Stimulated activated CD8-positive, alpha-beta memory T cell treated with anti-CD3 and anti-CD28 coated beads, Interleukin-15, amount 100 ng/mL, for 4 hours (primary cell): ENCODE measurements at regions not wholly inside any gene's neighbourhood (a gene's known extent, or its start where the extent isn't known, plus 50 kb on each side); places are given as distances from the start of the nearest gene placed in this dataset.
"Not testable (repeated sequence)": the region's sequence is repeated elsewhere in the genome, so short reads cannot be mapped to it uniquely, and the experiment has no call there.

Experiments used
- DNase-seq, 2 donors: peaks; one replicate each; pipeline ENCODE4 v3.0.0-alpha.2; 2020; ENCODE audit warnings: low read depth in 2 of 2

DNA sequence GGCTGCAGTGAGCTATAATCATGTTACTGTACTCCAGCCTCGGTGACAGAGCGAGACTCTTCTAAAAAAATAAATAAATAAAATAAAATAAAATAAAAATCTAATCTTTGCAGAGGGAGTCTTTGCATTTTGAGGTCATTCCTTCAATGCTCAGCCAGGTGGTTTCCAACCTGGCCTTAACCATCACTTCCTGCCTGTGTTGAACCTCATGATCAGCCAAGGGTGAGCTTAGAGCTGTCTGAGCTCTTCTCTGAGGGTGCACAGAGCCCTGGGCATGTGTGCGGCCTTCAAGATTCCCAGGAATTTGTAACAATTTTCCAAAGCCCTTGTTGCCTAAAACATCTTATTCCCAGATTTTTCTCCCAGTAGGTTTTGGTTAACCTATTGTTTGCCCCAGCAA lies 94.3 kb downstream of the KCNJ12 start:
- DNase-seq = not testable (repeated sequence)

DNA sequence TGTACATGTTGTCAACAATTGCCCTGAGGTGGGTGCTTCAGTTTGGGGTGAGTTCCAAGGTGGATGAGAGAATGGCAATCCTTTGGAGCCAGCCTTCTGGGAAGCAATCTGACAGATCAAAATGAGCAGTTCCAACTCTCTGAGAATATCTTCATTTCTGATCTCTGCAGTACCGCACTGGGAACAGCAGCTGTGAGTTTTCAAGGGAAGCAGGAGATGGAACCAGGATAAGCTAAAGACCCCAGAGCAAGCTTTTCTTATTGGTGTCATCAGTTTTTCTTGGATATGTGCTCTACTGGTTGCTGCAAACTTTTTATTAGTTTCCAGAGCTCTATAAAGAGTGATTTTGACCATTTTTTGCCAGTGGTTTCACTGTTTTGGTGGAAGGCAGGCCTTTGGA lies 94.7 kb downstream of the KCNJ12 start:
- DNase-seq = no peak

DNA sequence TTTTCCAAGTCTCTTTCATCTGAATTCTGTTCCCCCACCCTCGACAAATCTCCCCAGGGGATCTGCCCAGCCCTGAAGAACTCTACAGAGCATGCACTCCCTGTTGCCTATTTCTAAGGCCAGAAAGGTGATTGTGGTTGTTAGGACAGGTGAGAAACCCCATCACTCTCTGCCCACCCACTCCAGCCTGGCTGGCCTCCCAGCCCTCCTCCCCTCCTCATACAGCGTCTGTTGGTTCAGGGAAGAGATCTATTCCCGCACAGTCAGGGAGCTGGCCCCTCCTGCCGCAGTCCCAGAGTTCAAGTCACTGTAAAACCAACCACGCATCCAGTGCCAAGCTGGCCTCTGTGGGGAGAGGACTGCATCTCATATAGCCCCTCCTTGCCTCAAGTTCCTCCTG lies 98.7 kb downstream of the KCNJ12 start:
- no peak for DNase-seq

DNA sequence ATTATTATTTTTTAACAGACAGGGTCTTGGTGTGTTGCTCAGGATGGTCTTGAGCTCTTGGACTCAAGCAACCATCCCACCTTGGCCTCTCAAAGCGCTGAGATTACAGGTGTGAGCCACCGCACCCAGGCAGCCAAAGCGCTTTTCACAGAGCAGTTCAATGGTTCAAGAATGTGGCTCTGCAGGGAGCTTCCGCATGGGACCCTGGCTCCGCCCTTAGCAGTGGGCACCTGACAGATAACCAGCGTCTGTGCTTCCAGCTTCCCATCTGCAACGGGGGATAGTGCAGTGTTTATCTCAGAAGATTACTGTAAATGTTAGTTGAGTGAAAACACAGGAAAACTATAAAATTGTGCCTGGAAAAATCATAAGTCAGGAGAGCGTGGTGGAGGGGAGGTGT lies 99.4 kb downstream of the KCNJ12 start:
- DNase-seq = no peak

DNA sequence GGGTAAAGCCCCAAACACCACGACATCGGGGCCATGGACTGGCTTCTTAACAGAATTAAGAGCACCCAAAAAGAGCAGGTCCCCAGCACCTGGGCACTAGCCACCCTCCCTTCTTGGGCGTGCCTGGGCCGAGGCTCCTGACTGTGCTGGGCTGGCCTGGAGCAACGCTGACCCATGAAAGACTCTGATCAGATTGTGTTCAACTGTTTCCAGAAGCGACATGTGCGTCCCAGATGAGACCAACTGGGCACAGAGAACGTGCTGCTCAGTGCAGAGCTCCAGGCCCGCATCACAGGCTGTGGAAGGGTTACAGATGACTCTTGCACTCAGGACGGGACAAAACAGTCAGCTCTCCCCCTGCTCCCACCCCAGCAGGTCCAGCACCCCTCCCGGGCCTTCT lies 100.7 kb downstream of the KCNJ12 start:
- DNase-seq = no peak

DNA sequence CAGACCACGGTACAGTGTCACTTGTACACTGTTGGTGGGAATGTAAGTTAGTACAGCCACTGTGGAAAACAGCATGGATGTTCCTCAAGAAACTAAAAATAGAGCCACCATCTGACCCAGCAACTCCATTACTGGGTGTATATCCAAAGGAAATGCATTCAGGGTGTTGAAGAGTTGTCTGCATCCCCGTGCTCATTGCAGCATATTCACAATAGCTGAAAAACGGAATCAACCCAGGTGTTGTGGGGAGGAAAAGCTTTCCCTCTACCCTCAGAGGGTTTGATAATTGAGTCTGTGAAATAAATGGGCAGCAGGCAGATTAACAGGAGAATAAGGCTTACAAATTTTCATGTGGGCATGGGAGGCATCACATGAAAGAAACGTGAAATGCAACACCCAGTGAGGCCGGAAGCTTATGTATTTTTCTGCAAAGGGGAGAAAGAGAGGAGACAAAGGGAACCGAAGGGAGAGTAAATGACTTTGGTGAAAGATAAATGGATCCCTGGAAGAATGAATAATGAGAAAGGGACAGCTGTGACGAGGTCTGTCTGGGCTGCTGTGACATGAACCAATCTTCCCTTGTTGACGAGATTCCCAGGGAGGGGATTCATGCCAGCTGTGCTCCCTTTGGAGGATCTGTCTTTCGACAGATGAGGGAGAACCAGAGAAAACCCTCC lies 106.2 kb downstream of the KCNJ12 start:
- DNase-seq = no peak

DNA sequence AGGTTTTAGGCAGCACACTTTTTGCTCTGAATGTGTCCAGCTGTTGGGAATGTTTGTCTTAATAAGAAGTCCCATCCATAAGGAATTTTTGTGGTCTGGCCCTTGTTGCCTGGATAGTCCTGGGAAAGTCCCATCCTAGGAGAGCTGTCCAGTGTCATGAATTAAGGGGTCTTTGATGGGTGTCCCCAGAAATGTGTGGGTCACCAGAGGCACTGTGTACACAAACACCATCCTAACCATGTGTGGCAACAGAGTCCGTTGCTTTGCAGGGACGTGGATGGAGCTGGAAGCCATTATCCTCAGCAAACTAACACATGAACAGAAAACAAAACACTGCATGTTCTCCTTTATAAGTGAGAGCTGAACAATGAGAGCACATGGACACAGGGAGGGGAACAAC lies 111.9 kb downstream of the KCNJ12 start:
- not testable (repeated sequence) for DNase-seq

DNA sequence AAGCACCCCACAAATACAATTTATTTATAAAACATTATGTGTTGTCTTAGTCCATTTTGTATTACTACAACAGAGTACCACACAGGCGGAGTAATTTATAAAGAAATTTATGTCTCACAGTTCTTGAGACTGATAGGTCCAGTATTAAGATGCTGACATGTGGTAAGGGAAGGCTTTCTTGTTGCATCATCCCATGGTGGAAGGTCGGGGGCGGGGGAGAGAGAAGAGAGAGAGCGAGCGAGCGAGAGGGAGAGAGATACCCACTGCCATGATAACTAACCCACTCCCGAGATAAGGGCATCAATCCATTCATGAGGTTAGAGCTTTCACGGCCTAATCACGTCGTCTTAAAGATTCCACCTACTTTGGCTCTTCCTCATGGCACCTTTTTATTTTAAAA lies 117.8 kb downstream of the KCNJ12 start:
- no peak for DNase-seq

DNA sequence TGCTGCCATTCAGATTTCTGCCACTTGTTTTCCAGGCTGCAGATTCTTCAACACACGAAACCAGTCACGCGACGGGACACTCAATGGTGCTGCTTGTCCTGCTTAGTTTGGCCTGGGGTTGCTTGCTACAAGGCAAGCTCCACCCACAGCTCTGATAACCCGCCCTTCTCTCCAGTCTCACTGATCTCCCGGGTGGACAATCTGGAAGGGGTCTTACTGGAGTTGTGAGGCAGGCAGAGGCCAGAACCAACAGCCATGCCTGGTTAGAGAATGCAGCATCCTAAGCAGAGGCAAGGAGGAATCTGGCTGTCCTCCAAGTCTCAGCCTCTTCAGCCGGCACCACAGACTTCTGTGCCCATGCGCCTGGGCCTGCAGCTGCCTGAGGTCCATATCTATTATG lies 119.1 kb downstream of the KCNJ12 start:
- no peak for DNase-seq

DNA sequence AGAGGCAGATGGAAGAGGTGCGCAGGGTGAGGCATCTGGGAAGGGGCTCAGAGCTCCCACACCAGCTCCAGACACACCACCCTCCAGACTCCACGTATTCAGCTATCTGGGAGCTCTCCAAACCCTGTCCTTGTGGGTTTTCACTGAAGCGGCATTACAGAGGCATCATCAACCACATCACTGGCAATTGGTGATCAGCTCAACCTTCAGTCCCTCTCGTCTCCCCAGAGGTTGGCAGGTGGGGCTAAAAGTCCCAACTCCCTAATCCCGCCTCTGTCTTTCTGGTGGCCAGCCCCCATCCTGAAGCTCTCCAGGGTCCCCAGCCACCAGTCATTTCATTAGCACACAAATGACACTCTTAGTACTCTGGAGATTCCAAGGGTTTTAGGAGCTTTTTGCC lies 123.9 kb downstream of the KCNJ12 start:
- no peak for DNase-seq

DNA sequence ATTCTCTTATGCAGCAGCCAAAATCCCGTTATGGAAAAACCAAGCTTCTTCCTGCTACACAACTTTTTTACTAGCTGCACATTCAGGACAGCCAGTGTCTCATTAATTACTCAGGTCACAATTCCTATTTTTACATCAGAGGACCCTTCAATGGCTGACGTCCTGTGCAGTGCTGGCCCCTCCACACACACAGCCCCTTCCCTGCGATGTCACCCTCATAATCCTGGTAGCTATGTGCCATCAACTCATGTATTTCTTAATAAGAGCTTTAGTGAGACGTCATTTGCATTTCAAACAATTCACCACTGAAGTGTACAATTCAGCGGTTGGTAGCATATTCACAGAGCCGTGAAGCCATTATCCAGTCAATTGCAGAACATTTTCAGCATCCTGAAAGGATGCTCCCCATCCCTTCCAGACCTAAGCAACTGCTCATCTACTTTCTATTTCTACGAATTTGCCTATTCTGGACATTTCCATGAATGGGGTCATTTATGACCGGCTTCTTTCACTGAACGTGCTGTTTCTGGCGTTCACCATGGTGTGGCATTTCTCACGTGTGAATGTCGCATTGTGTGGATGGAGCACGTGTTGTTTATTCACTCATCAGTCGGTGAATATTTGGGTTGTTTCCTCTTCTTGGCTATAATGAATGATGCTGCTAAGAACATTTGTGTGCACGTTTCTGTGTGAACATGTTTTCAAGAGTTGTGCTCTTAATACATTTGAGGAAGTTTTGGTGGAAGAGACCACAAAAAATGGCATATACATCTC lies 126.0 kb downstream of the KCNJ12 start:
- not testable (repeated sequence) for DNase-seq

DNA sequence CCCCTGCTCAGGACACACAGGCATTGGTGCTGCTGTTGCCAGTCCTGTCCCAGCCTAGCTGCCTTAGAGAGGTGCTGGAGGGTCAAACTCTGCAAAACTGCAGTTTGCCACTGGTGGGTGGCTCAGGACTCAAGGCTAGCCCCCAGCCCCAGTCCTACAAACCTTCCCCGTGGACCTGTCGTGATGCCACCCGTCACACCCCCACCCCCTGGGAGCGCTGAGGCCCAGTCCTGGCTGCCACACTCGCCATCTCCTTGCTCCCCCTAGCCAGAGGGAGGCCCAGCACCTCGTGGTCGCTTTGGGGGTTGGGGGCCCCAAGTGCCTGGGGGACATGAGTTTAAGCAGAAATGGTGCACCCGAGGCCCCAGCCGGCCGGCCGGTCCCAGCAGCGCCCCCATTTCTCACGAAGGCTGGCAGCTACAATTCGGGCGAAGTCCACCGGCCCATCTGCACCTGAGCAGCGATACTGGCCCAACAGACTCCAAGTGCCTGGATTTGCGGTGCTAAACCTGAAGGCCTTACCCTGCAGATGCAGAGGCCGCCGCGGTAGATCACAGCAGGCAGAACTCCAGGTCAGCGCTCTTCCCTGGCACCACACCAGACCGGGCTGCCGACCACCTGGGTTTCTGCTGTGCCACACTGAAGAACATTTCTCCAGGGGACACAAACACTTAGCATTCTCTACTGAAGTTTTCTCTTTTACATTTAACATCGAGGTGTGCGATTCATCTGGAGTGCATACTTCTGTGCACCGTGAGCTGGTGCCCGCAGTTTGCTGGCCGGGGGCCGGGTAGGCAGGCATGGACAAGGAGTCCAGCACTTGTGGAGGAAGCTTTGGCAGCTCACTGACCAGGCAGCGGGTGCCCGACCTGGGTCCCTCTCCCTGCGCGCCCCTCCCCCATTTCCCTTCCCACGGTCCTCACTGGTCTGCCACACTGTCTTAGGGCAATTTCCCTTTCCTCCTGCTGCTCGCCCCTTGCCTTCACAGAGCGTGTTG lies 130.0 kb downstream of the KCNJ12 start:
- no peak for DNase-seq

DNA sequence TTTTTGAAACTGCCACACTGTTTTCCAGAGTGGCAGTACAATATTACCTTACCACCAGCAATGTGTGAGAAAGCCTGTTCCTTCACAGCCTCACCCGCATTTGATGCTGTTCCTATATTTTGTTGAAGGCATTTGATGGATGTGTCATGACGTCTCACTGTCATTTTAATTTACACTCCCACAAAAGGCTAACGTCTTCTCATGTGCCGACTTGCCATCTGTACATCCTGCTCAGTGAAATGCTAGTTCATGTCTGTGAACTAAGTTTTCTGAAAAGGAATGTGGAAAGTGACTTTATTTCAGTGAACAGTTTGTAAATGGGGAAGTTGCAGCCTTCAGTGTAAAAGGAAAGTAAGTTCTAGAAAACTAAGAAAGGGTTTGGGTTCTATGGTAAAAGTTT lies 131.6 kb downstream of the KCNJ12 start:
- DNase-seq = not testable (repeated sequence)

DNA sequence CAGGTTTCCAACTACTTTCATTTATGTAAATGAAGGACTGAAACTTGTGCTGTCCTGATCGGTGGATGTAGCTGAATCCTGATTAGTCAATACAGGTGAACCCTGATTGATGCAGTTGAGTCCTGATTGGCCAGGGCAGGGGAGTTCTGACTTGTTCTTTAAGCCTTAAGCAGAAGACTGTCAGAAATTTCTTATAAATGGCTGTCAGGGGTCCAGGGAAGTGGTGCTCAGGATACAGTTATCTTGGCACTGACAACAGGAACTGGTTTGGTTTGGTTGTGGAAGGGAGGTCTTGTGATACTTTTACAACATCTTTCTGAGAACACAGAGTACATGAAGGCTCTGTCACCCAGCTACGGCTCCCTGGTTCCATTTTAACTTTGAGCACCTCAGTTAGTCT lies 132.1 kb downstream of the KCNJ12 start:
- no peak for DNase-seq

DNA sequence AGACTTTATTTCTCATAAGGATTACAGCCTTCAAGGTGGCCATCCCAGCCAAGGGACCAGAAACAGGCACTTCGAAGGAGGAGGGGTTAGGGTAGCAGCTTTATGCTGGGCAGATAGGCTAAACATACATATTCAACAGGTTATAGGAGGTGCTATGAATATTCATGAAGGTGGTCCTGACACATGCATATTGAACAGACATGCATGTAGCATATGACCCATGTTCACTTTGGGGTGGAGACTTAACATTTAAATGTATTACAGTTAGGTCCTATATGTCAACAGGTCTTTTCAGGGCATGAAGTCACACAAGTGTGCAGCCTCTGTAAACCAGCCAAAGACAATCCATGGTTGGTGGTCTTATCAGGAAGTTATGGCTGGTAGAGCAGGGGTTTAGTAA lies 133.2 kb downstream of the KCNJ12 start:
- DNase-seq = not testable (repeated sequence)

DNA sequence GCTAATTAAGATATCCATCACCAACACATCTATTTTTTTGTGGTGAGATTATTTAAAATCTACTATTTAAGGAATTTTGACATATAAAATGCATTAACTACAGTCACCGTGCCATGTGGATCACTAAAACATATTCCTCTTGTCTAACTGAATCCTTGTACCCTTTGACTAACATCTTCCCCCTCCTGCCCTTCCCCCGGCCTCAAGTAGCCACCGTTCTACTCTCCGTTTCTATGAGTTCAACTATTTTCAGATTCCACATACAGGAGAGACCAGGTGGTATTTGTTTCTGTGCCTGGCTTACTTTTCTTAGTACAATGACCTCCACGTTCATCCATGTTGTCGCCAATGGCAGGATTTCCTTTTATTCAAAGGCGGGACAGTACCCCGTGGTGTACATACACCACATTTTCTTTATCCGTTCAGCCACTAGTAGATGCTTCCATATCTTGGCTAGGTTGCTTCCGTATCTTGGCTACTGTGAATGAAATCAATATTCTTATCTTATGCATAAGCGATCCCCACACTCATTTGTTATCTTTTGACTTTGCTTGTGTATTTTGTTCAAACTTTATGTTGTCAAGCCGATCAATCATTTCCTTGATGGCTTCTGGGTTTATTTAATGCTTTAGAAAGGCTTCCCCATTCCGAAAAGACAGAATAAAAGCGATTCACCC lies 134.7 kb downstream of the KCNJ12 start:
- no peak for DNase-seq

DNA sequence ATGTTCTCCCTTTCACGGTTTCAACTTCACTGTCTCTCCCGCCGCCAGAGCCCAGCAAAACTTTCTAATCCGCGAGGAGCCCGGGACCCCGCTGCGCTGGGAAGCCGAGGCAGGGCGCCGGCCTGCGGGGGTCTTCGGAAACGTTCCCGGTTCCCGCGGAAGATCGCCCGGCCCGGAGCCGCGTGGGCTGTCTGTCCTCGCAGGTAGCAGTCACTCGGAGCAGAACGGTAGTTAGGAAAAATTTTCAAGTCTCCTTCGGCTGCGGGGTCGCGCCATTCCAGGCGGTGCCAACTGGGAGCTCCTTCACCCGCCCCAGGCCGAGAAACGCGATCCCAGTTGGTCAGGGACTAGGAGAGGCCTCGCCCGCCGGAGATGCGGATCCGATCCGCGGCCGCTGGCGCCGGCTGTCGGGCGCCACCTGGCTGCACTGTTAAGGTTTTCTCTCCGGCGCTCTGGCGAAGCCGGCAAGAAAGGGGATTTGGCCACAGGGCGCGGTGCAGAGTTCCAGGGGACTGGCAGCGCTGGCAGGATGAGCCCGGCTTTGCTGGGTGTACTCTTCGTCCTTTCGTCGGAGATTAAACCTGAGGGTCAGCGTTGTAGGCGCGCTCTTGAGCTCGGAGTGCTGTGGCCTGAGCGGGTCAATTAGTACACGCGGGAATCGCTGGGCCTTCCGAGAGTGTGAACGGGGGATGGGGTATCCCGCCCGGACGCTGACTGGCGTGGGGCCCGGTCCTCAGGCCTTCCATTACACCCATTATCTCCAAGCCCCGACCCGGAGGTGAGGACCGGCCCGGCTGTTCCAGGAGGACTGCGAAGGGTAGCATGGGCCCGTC lies 135.4 kb downstream of the KCNJ12 start:
- DNase-seq = peak; percentile 18 to 37

DNA sequence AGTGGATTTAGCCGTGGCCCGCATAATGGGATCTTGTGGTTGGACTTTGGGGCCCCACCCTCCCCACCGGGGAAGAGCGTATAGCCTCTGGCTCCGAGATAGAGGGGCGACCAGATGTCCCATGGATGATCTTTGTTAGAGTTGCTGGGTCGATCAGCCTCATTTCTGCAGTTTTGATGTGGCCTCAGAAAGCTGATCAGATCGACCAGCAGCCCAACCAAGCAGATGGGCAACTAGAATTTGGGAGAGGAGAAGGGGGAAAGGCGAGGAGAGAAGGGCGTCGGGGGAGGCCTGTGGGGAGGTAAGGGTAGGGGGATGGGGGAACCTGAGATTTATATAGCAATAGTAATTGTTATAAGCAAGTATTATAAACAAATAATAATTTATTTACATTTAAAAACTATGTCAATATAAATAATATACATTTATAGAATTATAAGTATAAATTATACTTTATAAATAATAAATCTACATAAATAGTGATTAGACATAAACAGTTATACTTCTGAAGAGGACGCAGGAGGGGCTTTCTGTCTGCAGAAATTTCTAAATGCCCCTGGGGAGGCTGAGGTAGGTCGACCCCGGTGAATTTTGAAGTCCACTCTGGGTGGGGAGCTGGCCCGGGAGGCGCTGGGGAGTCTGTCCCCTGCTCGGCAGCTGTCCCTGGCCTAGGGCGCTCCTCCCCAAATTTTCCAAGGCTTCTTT lies 136.3 kb downstream of the KCNJ12 start:
- DNase-seq = no peak

DNA sequence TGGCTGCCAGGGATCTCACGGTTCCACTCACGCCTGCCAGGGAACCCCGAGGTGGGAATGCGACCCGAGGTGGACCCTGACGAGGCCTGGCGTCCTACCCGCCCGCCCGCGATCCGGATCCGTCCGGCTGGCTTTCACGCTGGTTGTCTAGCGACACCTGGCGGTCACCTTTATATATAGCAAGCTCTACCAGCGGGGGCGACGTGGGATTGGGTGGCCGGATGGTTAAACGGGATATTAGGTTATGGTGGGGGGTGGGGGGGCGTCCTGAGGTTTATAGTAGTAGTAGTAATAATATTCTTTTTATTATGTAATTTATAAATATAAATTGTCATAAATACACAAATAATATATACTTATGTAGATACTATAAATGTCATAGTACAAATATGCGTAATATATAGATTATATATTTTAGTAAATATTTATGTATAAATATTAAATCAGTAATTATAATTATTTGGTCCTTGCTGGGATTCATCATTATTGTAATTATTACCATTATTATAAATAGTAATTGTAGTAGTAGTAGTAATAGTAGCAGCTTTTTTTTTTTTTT lies 136.9 kb downstream of the KCNJ12 start:
- DNase-seq = peak; percentile 40 to 43

DNA sequence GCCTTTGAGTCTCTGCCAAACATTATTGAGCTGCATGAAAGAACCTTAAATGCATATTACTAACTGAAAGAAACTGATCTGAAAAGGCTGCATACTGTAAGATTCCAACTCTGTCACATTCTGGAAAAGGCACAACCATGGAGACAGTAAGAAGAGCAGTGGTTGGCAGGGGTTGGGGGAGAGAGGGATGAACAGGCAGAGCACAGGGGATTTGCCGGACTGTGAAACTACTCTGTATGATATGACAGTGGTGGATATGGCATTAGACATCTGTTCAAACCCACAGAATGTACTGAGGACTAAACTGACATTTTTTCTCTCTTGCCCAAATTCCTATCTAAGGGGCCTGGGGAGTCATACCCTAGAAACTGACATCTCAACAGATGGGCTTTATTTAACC lies 138.4 kb downstream of the KCNJ12 start:
- not testable (repeated sequence) for DNase-seq
